GM12891 (cell line): ENCODE measurements at regions not wholly inside any gene's neighbourhood (a gene's known extent, or its start where the extent isn't known, plus 50 kb on each side); places are given as distances from the start of the nearest gene placed in this dataset.

Source experiments
- POLR2A ChIP-seq: IDR thresholded peaks from 2 replicates; pipeline ENCODE4 v1.6.1; 2011; ENCODE audit warnings: low read depth, low read length, control low read depth
- POLR2AphosphoS5 ChIP-seq: IDR thresholded peaks from 2 replicates; pipeline ENCODE4 v1.6.1; 2011; ENCODE audit warnings: low read depth, low read length, control low read depth
- POU2F2 ChIP-seq: IDR thresholded peaks from 2 replicates; pipeline ENCODE4 v1.6.1; 2011; ENCODE audit warnings: low read depth, mild to moderate bottlenecking, control low read depth, low read length, moderate library complexity
- SPI1 ChIP-seq: IDR thresholded peaks from 2 replicates; pipeline ENCODE4 v1.6.1; 2011; ENCODE audit warnings: low read depth, low read length, control low read depth
- TAF1 ChIP-seq: IDR thresholded peaks from 2 replicates; pipeline ENCODE4 v1.6.1; 2011; ENCODE audit warnings: low read depth, low read length, control low read depth

- no peak for TF ChIP-seq POLR2A
- no peak for TF ChIP-seq SPI1
- no peak for TF ChIP-seq TAF1
- no peak for TF ChIP-seq POLR2AphosphoS5
- TF ChIP-seq POU2F2, result no peak
These were observed 73.3 kb upstream of the OSMR start for GRCh38 chr5:38772471-38772870.
